ENCODE measurements at regions not wholly inside any gene's neighbourhood (a gene's known extent, or its start where the extent isn't known, plus 50 kb on each side); places are given as distances from the start of the nearest gene placed in this dataset.
A peak's percentile ranks its signal among the peaks of the same experiment; 100 is the strongest.

GRCh38 chr13:99905814-99906213, 65.8 kb downstream of the ZIC5 start:
- no peak overlapping the region for H3K56ac ChIP-seq (replicated peaks; ENCODE audit: insufficient read length, low read depth, low read length)
- DNase-seq (ENCODE audit: low read depth in 1 of 2, low spot score in 2 of 2) (no peak), FAIRE-seq (no peak)
- no peak overlapping the region for H4K5ac ChIP-seq (ENCODE audit: insufficient read length, low read depth, low read length)
- H3K79me2 ChIP-seq (ENCODE audit: control insufficient read depth in 1 of 2, insufficient read depth in 2 of 2, low read length in 2 of 2) = no peaks in the 10 kb centered on the region
- no peaks in the 10 kb centered on the region for H3K79me1 ChIP-seq (ENCODE audit: low read depth, low read length)
- H3K4me3 ChIP-seq (ENCODE audit: extremely low read depth in 1 of 4, insufficient read depth in 2 of 4, low read depth in 3 of 4, low read length in 4 of 4) = no peak overlapping the region
- peak overlapping the region; percentile 64; the same call in 1 of the 2 replicates for H2BK20ac ChIP-seq (ENCODE audit: low read length)
- peak overlapping the region; percentile 62; the same call in 1 of the 2 replicates for H2BK12ac ChIP-seq (ENCODE audit: low read depth, low read length)
- peak overlapping the region; percentile 53; the same call in 1 of the 2 replicates for H2AK5ac ChIP-seq (ENCODE audit: low read depth, low read length)
- WGBS, 2 experiments (ENCODE audit: extremely low coverage in 1 of 2, insufficient coverage in 1 of 2, insufficient read length in 1 of 2, insufficient replicate concordance in 2 of 2, low coverage in 1 of 2, low lambda C conversion rate in 2 of 2, missing lambda C conversion rate in 1 of 2) = 90% methylated on average over 4 of the region's 4 CpGs; no CpG with 5 or more reads in 1 of the 2 experiments
- H2BK15ac ChIP-seq (ENCODE audit: low read length) = no peak overlapping the region; the same call in 1 of the 2 replicates
- H3K36me3 ChIP-seq (ENCODE audit: control insufficient read depth in 2 of 4, insufficient read depth in 4 of 4, low read length in 3 of 4) = no peaks in the 10 kb centered on the region
- H2BK120ac ChIP-seq (replicated peaks; ENCODE audit: low read depth, low read length) = no peak overlapping the region
- H3K27ac ChIP-seq (ENCODE audit: low read depth, low read length) = no peak overlapping the region
- H3K9ac ChIP-seq (replicated peaks in 1 of 4; ENCODE audit: extremely low read depth in 1 of 4, low read depth in 3 of 4, low read length in 3 of 4) = no peak overlapping the region
- no peak overlapping the region for H3K23ac ChIP-seq (ENCODE audit: insufficient read length)
- H4K91ac ChIP-seq (replicated peaks; ENCODE audit: insufficient read length, low read length) = no peak overlapping the region
- no peak overlapping the region for H3K14ac ChIP-seq (ENCODE audit: insufficient read length)
- CTCF ChIA-PET (ENCODE audit: partially characterized antibody) = interaction anchor here (1.2 to 5.7 kb wide), 5 partner anchors 10 to 249 kb away, joined by 3 to 45 read pairs (median 10); no protein-coding TSS in a partner anchor
- no peak overlapping the region for H2AFZ ChIP-seq (ENCODE audit: low read length)
- no peak overlapping the region for H3K4ac ChIP-seq (replicated peaks; ENCODE audit: insufficient read length, low read depth, low read length)
- no peak overlapping the region for H3K4me2 ChIP-seq (ENCODE audit: insufficient read depth in 1 of 2, low read depth in 2 of 2, low read length in 2 of 2)
- no peaks in the 10 kb centered on the region for H4K20me1 ChIP-seq (replicated peaks in 1 of 2; ENCODE audit: control insufficient read depth in 1 of 2, insufficient read depth in 2 of 2, low read length in 2 of 2)
- H3K18ac ChIP-seq (ENCODE audit: extremely low read depth, low read length) = no peak overlapping the region
- H3K9me3 ChIP-seq (ENCODE audit: insufficient read depth in 2 of 2, low read depth in 1 of 2, low read length in 1 of 2) = no peaks in the 10 kb centered on the region
- POLR2A ChIA-PET (ENCODE audit: partially characterized antibody) = interaction anchor here (1.1 to 1.2 kb wide), 3 partner anchors 13 to 65 kb away, joined by 3 to 4 read pairs (median 3); no protein-coding TSS in a partner anchor
- H2BK5ac ChIP-seq (ENCODE audit: low read depth, low read length) = no peak overlapping the region
- H3K27me3 ChIP-seq (replicated peaks in 1 of 4; ENCODE audit: control insufficient read depth in 3 of 4, extremely low read depth in 1 of 4, insufficient read depth in 3 of 4, low read length in 3 of 4) = no peaks in the 10 kb centered on the region; a peak in 1 of 7 replicates
- no peak overlapping the region; the same call in 1 of the 2 replicates for H4K8ac ChIP-seq (ENCODE audit: extremely low read depth, insufficient read depth, low read length)
- H3K23me2 ChIP-seq (ENCODE audit: low read depth, low read length) = no peaks in the 10 kb centered on the region
- peaks cover 0 to 5% (median 3%) of the 10 kb centered on the region in 4 experiments; a peak in 2 of 7 replicates for H3K4me1 ChIP-seq (replicated peaks in 1 of 4; ENCODE audit: control insufficient read depth in 3 of 4, insufficient read depth in 4 of 4, low read length in 3 of 4)
- TF ChIP-seq SIN3A (conservative IDR thresholded peaks at IDR 0.05 in 1 of 2, IDR thresholded peaks at IDR 0.05 in 1 of 2; ENCODE audit: low read depth in 1 of 2, low read length in 2 of 2) (no peak), SIRT6 (IDR thresholded peaks at IDR 0.05; ENCODE audit: low read length) (no peak), ATF2 (IDR thresholded peaks at IDR 0.05; ENCODE audit: low read length) (no peak), TAF1 (IDR thresholded peaks at IDR 0.05; ENCODE audit: low read depth, low read length) (no peak), POU5F1 (IDR thresholded peaks at IDR 0.05; ENCODE audit: low read depth, low read length) (no peak), NRF1 (IDR thresholded peaks at IDR 0.05; ENCODE audit: low read depth, low read length) (no peak), HDAC2 (IDR thresholded peaks at IDR 0.05; ENCODE audit: borderline replicate concordance in 1 of 2, low read depth in 2 of 2, low read length in 2 of 2) (no peak), EGR1 (IDR thresholded peaks at IDR 0.05; ENCODE audit: borderline replicate concordance, low read depth, low read length) (no peak), CBX5 (IDR thresholded peaks at IDR 0.05; ENCODE audit: low read depth, low read length) (no peak), GTF2F1 (IDR thresholded peaks at IDR 0.05; ENCODE audit: borderline replicate concordance, low read depth, low read length) (no peak), POLR2AphosphoS5 (IDR thresholded peaks at IDR 0.05; ENCODE audit: low read depth, low read length) (no peak), KDM4A (IDR thresholded peaks at IDR 0.05; ENCODE audit: low read depth, low read length, severe bottlenecking) (no peak)

Data from H1 (cell line).